ENCODE measurements at regions not wholly inside any gene's neighbourhood (a gene's known extent, or its start where the extent isn't known, plus 50 kb on each side); places are given as distances from the start of the nearest gene placed in this dataset.
A peak's percentile ranks its signal among the peaks of the same experiment; 100 is the strongest.

GRCh38 chrX:109889289-109890006, 113.5 kb upstream of the TMEM164 start:
- TF ChIP-seq EZH2 (IDR thresholded peaks at IDR 0.05; ENCODE audit: borderline replicate concordance, insufficient read depth, low read depth, low read length, poor library complexity, severe bottlenecking) (no peak), CTCF (IDR thresholded peaks at IDR 0.05) (no peak)
- H3K4me3 Mint-ChIP-seq, result peak overlapping the region; percentile 71
- H3K4me1 ChIP-seq (ENCODE audit: control insufficient read depth in 2 of 2, insufficient read depth in 2 of 2, low read length in 2 of 2), result peaks cover 25 to 34% of the 10 kb centered on the region in 2 donors
- no peak overlapping the region for H3K9ac ChIP-seq (ENCODE audit: low read length)
- peak overlapping the region; percentile 88 for H3K27ac Mint-ChIP-seq
- no peaks in the 10 kb centered on the region for H3K27me3 ChIP-seq (replicated peaks in 1 of 4; ENCODE audit: control extremely low read depth in 1 of 4, control insufficient read depth in 3 of 4, insufficient read depth in 4 of 4, low read length in 3 of 4)
- no peaks in the 10 kb centered on the region for H3K36me3 ChIP-seq (replicated peaks in 1 of 2; ENCODE audit: control extremely low read depth in 1 of 2, control insufficient read depth in 1 of 2, extremely low read depth in 1 of 2, insufficient read depth in 2 of 2, low read length in 1 of 2)
- intact Hi-C loops (cut with micrococcal nuclease), result loop anchor here (2.0 to 10.0 kb wide), 3 partner anchors 113 to 255 kb away; partner anchors contain the start of gene TMEM164
- peaks cover 32% of the 10 kb centered on the region for H3K4me1 Mint-ChIP-seq
- POLR2A ChIA-PET, result no interaction called here
- DNase-seq (peak; percentile 64), ATAC-seq (ENCODE audit: low read depth) (peak; percentile 77)
- no peaks in the 10 kb centered on the region for H4K20me1 ChIP-seq (ENCODE audit: control insufficient read depth, insufficient read depth, low read length, poor library complexity, severe bottlenecking)
- peak overlapping the region in 2 of 5 experiments; percentile 5 to 30 for H3K4me3 ChIP-seq (ENCODE audit: control extremely low read depth in 1 of 5, extremely low read depth in 1 of 5, insufficient read depth in 1 of 5, low read depth in 2 of 5, low read length in 4 of 5)
- no peaks in the 10 kb centered on the region for H3K27me3 Mint-ChIP-seq
- H3K9me3 Mint-ChIP-seq (ENCODE audit: insufficient read depth), result no peaks in the 10 kb centered on the region
- WGBS (ENCODE audit: insufficient coverage), result no CpG with 5 or more reads among the region's 4 CpGs
- H3K9me3 ChIP-seq (ENCODE audit: control extremely low read depth in 1 of 3, control insufficient read depth in 2 of 3, insufficient read depth in 1 of 3, low read length in 2 of 3), result no peaks in the 10 kb centered on the region
- no peak overlapping the region for H2AFZ ChIP-seq (ENCODE audit: insufficient read depth, low read depth, low read length, poor library complexity, severe bottlenecking)
- no peaks in the 10 kb centered on the region for H3K79me2 ChIP-seq (ENCODE audit: control insufficient read depth, insufficient read depth, low read length)
- H3K27ac ChIP-seq (ENCODE audit: low read length in 2 of 2), result peak overlapping the region; percentile 69 to 72
- CTCF ChIA-PET, result interaction anchor here (0.8 to 8.2 kb wide), 4 partner anchors 9 to 179 kb away, joined by 3 to 115 read pairs (median 15); no protein-coding TSS in a partner anchor
- H3K4me2 ChIP-seq (replicated peaks; ENCODE audit: low read depth, low read length, poor library complexity, severe bottlenecking), result peak overlapping the region; percentile 54

- H3K9me3 ChIP-seq (ENCODE audit: control extremely low read depth in 1 of 3, control insufficient read depth in 2 of 3, insufficient read depth in 1 of 3, low read length in 2 of 3), result no peaks in the 10 kb centered on the region
- Mint-ChIP-seq H3K27ac (peak overlapping the region; percentile 84), H3K4me3 (no peak overlapping the region), H3K4me1 (peaks cover 32% of the 10 kb centered on the region), H3K27me3 (no peaks in the 10 kb centered on the region), H3K9me3 (ENCODE audit: insufficient read depth) (no peaks in the 10 kb centered on the region)
- WGBS (ENCODE audit: insufficient coverage), result 60% methylated on average over 1 of the region's 3 CpGs
- DNase-seq, result no peak
- H3K27ac ChIP-seq (ENCODE audit: low read length in 2 of 2), result peak overlapping the region in 1 of 2 donors; percentile 69
- H2AFZ ChIP-seq (ENCODE audit: insufficient read depth, low read depth, low read length, poor library complexity, severe bottlenecking), result peak overlapping the region; percentile 43
- no peak overlapping the region for H3K4me3 ChIP-seq (ENCODE audit: control extremely low read depth in 1 of 5, extremely low read depth in 1 of 5, insufficient read depth in 1 of 5, low read depth in 2 of 5, low read length in 4 of 5)
- no peak overlapping the region for H3K9ac ChIP-seq (ENCODE audit: low read length)
- intact Hi-C loops (cut with micrococcal nuclease), result no loop called here
- H3K27me3 ChIP-seq (replicated peaks in 1 of 4; ENCODE audit: control extremely low read depth in 1 of 4, control insufficient read depth in 3 of 4, insufficient read depth in 4 of 4, low read length in 3 of 4), result no peaks in the 10 kb centered on the region
- H3K79me2 ChIP-seq (ENCODE audit: control insufficient read depth, insufficient read depth, low read length), result no peaks in the 10 kb centered on the region
- ChIA-PET CTCF (interaction anchor here (0.7 to 8.2 kb wide), 11 partner anchors 11 to 412 kb away, joined by 3 to 115 read pairs (median 6); no protein-coding TSS in a partner anchor), POLR2A (no interaction called here)
- peak overlapping the region; percentile 54 for H3K4me2 ChIP-seq (replicated peaks; ENCODE audit: low read depth, low read length, poor library complexity, severe bottlenecking)
- no peak for ATAC-seq (ENCODE audit: low read depth)
- peaks cover 25 to 34% of the 10 kb centered on the region in 2 donors for H3K4me1 ChIP-seq (ENCODE audit: control insufficient read depth in 2 of 2, insufficient read depth in 2 of 2, low read length in 2 of 2)
- H3K36me3 ChIP-seq (replicated peaks in 1 of 2; ENCODE audit: control extremely low read depth in 1 of 2, control insufficient read depth in 1 of 2, extremely low read depth in 1 of 2, insufficient read depth in 2 of 2, low read length in 1 of 2), result no peaks in the 10 kb centered on the region
- H4K20me1 ChIP-seq (ENCODE audit: control insufficient read depth, insufficient read depth, low read length, poor library complexity, severe bottlenecking), result no peaks in the 10 kb centered on the region
- TF ChIP-seq EZH2 (IDR thresholded peaks at IDR 0.05; ENCODE audit: borderline replicate concordance, insufficient read depth, low read depth, low read length, poor library complexity, severe bottlenecking) (no peak), CTCF (IDR thresholded peaks at IDR 0.05) (no peak)
Measured at GRCh38 chrX:109890300-109890699, 112.6 kb upstream of the TMEM164 start.

All from B cell (primary cell).